GM23248 (cell line): ENCODE measurements at regions not wholly inside any gene's neighbourhood (a gene's known extent, or its start where the extent isn't known, plus 50 kb on each side); places are given as distances from the start of the nearest gene placed in this dataset.

Experiments
- EZH2 ChIP-seq: fragments of 200-600 bp; sonication (generic); IDR thresholded peaks from 2 replicates; pipeline ENCODE4 v1.6.1; 2018; ENCODE audit warnings: antibody characterized with exemption, mild to moderate bottlenecking; ENCODE audit not compliant: insufficient read depth, poor library complexity, severe bottlenecking
- EZH2phosphoT487 ChIP-seq: fragments of 200-600 bp; sonication (generic); IDR thresholded peaks from 2 replicates; pipeline ENCODE4 v1.6.1; 2018; ENCODE audit warnings: antibody characterized with exemption, moderate library complexity, mild to moderate bottlenecking, low read depth; ENCODE audit not compliant: insufficient read depth

DNA sequence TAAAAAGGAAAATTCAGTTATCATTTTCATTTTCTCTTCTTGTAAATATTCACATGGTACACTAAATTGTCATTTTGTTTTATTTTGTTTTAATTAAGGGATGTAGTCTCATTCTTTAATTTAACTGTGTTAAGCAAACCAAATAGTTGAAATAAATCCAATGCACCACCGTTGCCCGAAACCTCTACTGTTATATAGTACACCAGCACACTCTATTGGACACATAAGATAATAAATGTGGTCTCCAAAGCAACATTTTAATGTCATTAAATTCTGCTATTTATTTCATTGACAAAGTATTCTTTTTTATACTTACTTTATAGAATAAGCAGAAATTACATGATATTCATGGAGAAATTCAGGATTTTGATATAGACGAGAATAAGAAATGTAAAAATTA, 156.4 kb upstream of the FREM2 start:
- TF ChIP-seq EZH2phosphoT487 (no peak), EZH2 (no peak)
